ENCODE measurements at regions not wholly inside any gene's neighbourhood (a gene's known extent, or its start where the extent isn't known, plus 50 kb on each side); places are given as distances from the start of the nearest gene placed in this dataset.
"Not testable (repeated sequence)": the region's sequence is repeated elsewhere in the genome, so short reads cannot be mapped to it uniquely, and the experiment has no call there.

GRCh38 chr13:44648392-44649103 is 72.4 kb upstream of the TSC22D1 start:
- H3K9me3 ChIP-seq, result no peaks in the 10 kb centered on the region
- no peak overlapping the region for H3K27ac ChIP-seq
- TF ChIP-seq CTCF (IDR thresholded peaks at IDR 0.05) (no peak), POLR2A (IDR thresholded peaks at IDR 0.05) (no peak)

GRCh38 chr13:44647560-44647959 is 71.4 kb upstream of the TSC22D1 start:
- H3K4me3 ChIP-seq; H3K4me1 ChIP-seq; H3K27me3 ChIP-seq; H3K27ac ChIP-seq; intact Hi-C loops (cut with DNase I; ENCODE audit: low total_unique reads); H3K36me3 ChIP-seq (ENCODE audit: low read depth, missing control alignments); DNase-seq; H3K9me3 ChIP-seq: not testable (repeated sequence)
- 87 to 91% methylated on average over 1 of the region's 1 CpG for WGBS, 2 donors

More at GRCh38 chr13:44648392-44649103, 72.4 kb upstream of the TSC22D1 start:
- no peak for DNase-seq
- WGBS, 2 donors, result 68 to 87% methylated on average over 2 of the region's 2 CpGs
- Histone ChIP-seq H3K4me1 (no peaks in the 10 kb centered on the region), H3K27me3 (no peaks in the 10 kb centered on the region), H3K4me3 (no peak overlapping the region), H3K36me3 (ENCODE audit: low read depth, missing control alignments) (no peaks in the 10 kb centered on the region)
- intact Hi-C loops (cut with DNase I; ENCODE audit: low total_unique reads), result no loop called here

- no peak for DNase-seq
- no peak for TF ChIP-seq CTCF (IDR thresholded peaks at IDR 0.05)
- TF ChIP-seq POLR2A (IDR thresholded peaks at IDR 0.05), result no peak
Observed at GRCh38 chr13:44646044-44646443, 69.9 kb upstream of the TSC22D1 start.

GRCh38 chr13:44643256-44643655 is 67.1 kb upstream of the TSC22D1 start:
- Histone ChIP-seq H3K4me3 (no peak overlapping the region), H3K27me3 (no peaks in the 10 kb centered on the region), H3K36me3 (ENCODE audit: low read depth, missing control alignments) (no peaks in the 10 kb centered on the region), H3K9me3 (no peaks in the 10 kb centered on the region), H3K27ac (no peak overlapping the region), H3K4me1 (no peaks in the 10 kb centered on the region)
- no peak for TF ChIP-seq CTCF (IDR thresholded peaks at IDR 0.05)
- no peak for TF ChIP-seq POLR2A (IDR thresholded peaks at IDR 0.05)
- DNase-seq, result no peak
- 96 to 97% methylated on average over 7 of the region's 7 CpGs for WGBS, 2 donors
- intact Hi-C loops (cut with DNase I; ENCODE audit: low total_unique reads), result no loop called here

More at GRCh38 chr13:44646044-44646443, 69.9 kb upstream of the TSC22D1 start:
- no peaks in the 10 kb centered on the region for H3K36me3 ChIP-seq (ENCODE audit: low read depth, missing control alignments)
- no peaks in the 10 kb centered on the region for H3K9me3 ChIP-seq
- no peak overlapping the region for H3K4me3 ChIP-seq
- 88 to 90% methylated on average over 4 of the region's 4 CpGs for WGBS, 2 donors
- H3K27me3 ChIP-seq, result no peaks in the 10 kb centered on the region
- intact Hi-C loops (cut with DNase I; ENCODE audit: low total_unique reads), result no loop called here
- H3K27ac ChIP-seq, result no peak overlapping the region
- H3K4me1 ChIP-seq, result no peaks in the 10 kb centered on the region

GRCh38 chr13:44637581-44637980 is 61.5 kb upstream of the TSC22D1 start:
- intact Hi-C loops (cut with DNase I; ENCODE audit: low total_unique reads), result no loop called here
- H3K27me3 ChIP-seq, result no peaks in the 10 kb centered on the region
- H3K4me1 ChIP-seq, result no peaks in the 10 kb centered on the region
- H3K9me3 ChIP-seq, result no peaks in the 10 kb centered on the region
- no peak overlapping the region for H3K27ac ChIP-seq
- H3K36me3 ChIP-seq (ENCODE audit: low read depth, missing control alignments), result no peaks in the 10 kb centered on the region
- TF ChIP-seq POLR2A (IDR thresholded peaks at IDR 0.05) (no peak), CTCF (IDR thresholded peaks at IDR 0.05) (no peak)
- H3K4me3 ChIP-seq, result no peak overlapping the region
- DNase-seq, result no peak

All from testis (tissue), 2 donors.